Testis (tissue), 2 donors: ENCODE measurements at regions not wholly inside any gene's neighbourhood (a gene's known extent, or its start where the extent isn't known, plus 50 kb on each side); places are given as distances from the start of the nearest gene placed in this dataset.

Experiments
- POLR2A ChIP-seq: fragments of 450-650 bp; IDR thresholded peaks from one replicate; pipeline ENCODE4 v1.6.1; 2017; ENCODE audit warnings: antibody characterized with exemption, mild to moderate bottlenecking, moderate library complexity
- TF ChIP-seq, protein P1 (sequence below), 3 experiments: fragments of 450-650 bp in 2 of 3; fragments of 200-600 bp in 1 of 3; sonication (generic) in 1 of 3; IDR thresholded peaks; one replicate each; pipeline ENCODE4 v1.5.1; 2016 to 2019; ENCODE audit warnings: antibody characterized with exemption in 3 of 3, mild to moderate bottlenecking in 2 of 3, moderate library complexity in 1 of 3

DNA sequence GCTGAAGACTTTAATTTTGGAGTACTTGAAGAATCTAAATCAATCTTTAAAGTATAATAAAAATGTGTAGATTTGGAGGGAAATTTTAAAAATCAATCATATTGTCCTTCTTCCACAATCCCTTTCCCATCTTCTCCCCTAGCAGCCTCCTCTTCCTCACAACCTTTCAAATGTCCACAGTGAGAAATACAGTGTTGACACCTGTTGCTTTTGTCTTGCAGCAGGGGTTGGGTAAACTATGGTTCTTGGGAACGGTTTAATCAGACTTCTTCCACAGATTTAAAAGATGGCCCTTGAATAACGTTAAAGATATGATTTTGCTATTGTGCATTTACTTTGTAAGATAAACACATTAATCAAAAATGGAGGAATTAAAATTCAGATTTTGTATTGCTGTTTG lies 113.8 kb upstream of the SLC1A4 start:
- TF ChIP-seq, protein P1, sequence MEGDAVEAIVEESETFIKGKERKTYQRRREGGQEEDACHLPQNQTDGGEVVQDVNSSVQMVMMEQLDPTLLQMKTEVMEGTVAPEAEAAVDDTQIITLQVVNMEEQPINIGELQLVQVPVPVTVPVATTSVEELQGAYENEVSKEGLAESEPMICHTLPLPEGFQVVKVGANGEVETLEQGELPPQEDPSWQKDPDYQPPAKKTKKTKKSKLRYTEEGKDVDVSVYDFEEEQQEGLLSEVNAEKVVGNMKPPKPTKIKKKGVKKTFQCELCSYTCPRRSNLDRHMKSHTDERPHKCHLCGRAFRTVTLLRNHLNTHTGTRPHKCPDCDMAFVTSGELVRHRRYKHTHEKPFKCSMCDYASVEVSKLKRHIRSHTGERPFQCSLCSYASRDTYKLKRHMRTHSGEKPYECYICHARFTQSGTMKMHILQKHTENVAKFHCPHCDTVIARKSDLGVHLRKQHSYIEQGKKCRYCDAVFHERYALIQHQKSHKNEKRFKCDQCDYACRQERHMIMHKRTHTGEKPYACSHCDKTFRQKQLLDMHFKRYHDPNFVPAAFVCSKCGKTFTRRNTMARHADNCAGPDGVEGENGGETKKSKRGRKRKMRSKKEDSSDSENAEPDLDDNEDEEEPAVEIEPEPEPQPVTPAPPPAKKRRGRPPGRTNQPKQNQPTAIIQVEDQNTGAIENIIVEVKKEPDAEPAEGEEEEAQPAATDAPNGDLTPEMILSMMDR (IDR thresholded peaks at IDR 0.05) = no peak
- TF ChIP-seq POLR2A = no peak
